ENCODE measurements at regions not wholly inside any gene's neighbourhood (a gene's known extent, or its start where the extent isn't known, plus 50 kb on each side); places are given as distances from the start of the nearest gene placed in this dataset.
"Not testable (repeated sequence)": the region's sequence is repeated elsewhere in the genome, so short reads cannot be mapped to it uniquely, and the experiment has no call there.

- not testable (repeated sequence) for H3K27me3 ChIP-seq (ENCODE audit: control insufficient read depth in 1 of 2, insufficient read depth in 2 of 2, low read length in 2 of 2); H3K4me1 ChIP-seq (ENCODE audit: control insufficient read depth in 2 of 2, insufficient read depth in 2 of 2, low read length in 1 of 2); H3K9me3 ChIP-seq (ENCODE audit: control insufficient read depth in 2 of 2, insufficient read depth in 1 of 2, low read depth in 1 of 2, low read length in 1 of 2); H3K4me3 ChIP-seq (ENCODE audit: low read depth in 1 of 2, low read length in 2 of 2); H3K36me3 ChIP-seq (ENCODE audit: control insufficient read depth in 2 of 2, insufficient read depth in 2 of 2, low read length in 1 of 2); H3K27ac ChIP-seq (ENCODE audit: low read depth in 2 of 2, low read length in 1 of 2)
- 53 to 55% methylated on average over 1 of the region's 1 CpG for WGBS, 2 donors
Measured at GRCh38 chr7:12022011-12022410, 189.1 kb upstream of the TMEM106B start.

- H3K4me3 ChIP-seq (ENCODE audit: low read depth in 1 of 2, low read length in 2 of 2) = no peak overlapping the region
- WGBS, 2 donors = 45 to 51% methylated on average over 1 of the region's 1 CpG
- H3K36me3 ChIP-seq (ENCODE audit: control insufficient read depth in 2 of 2, insufficient read depth in 2 of 2, low read length in 1 of 2) = no peaks in the 10 kb centered on the region
Measured at GRCh38 chr7:12025246-12025645, 185.8 kb upstream of the TMEM106B start.

GRCh38 chr7:12028508-12028907 lies 182.6 kb upstream of the TMEM106B start:
- Histone ChIP-seq H3K9me3 (ENCODE audit: control insufficient read depth in 2 of 2, insufficient read depth in 1 of 2, low read depth in 1 of 2, low read length in 1 of 2) (no peaks in the 10 kb centered on the region), H3K27ac (ENCODE audit: low read depth in 2 of 2, low read length in 1 of 2) (no peak overlapping the region), H3K36me3 (ENCODE audit: control insufficient read depth in 2 of 2, insufficient read depth in 2 of 2, low read length in 1 of 2) (no peaks in the 10 kb centered on the region), H3K4me1 (ENCODE audit: control insufficient read depth in 2 of 2, insufficient read depth in 2 of 2, low read length in 1 of 2) (no peaks in the 10 kb centered on the region), H3K4me3 (ENCODE audit: low read depth in 1 of 2, low read length in 2 of 2) (no peak overlapping the region), H3K27me3 (ENCODE audit: control insufficient read depth in 1 of 2, insufficient read depth in 2 of 2, low read length in 2 of 2) (no peaks in the 10 kb centered on the region)
- WGBS, 2 donors = 87% methylated on average over 1 of the region's 1 CpG

More at GRCh38 chr7:12025246-12025645, 185.8 kb upstream of the TMEM106B start:
- no peak overlapping the region for H3K27ac ChIP-seq (ENCODE audit: low read depth in 2 of 2, low read length in 1 of 2)
- no peaks in the 10 kb centered on the region for H3K4me1 ChIP-seq (ENCODE audit: control insufficient read depth in 2 of 2, insufficient read depth in 2 of 2, low read length in 1 of 2)
- no peaks in the 10 kb centered on the region for H3K27me3 ChIP-seq (ENCODE audit: control insufficient read depth in 1 of 2, insufficient read depth in 2 of 2, low read length in 2 of 2)
- H3K9me3 ChIP-seq (ENCODE audit: control insufficient read depth in 2 of 2, insufficient read depth in 1 of 2, low read depth in 1 of 2, low read length in 1 of 2) = no peaks in the 10 kb centered on the region

GRCh38 chr7:12030116-12030515 lies 181.0 kb upstream of the TMEM106B start:
- Histone ChIP-seq H3K27me3 (ENCODE audit: control insufficient read depth in 1 of 2, insufficient read depth in 2 of 2, low read length in 2 of 2) (no peaks in the 10 kb centered on the region), H3K9me3 (ENCODE audit: control insufficient read depth in 2 of 2, insufficient read depth in 1 of 2, low read depth in 1 of 2, low read length in 1 of 2) (no peaks in the 10 kb centered on the region), H3K36me3 (ENCODE audit: control insufficient read depth in 2 of 2, insufficient read depth in 2 of 2, low read length in 1 of 2) (no peaks in the 10 kb centered on the region), H3K4me3 (ENCODE audit: low read depth in 1 of 2, low read length in 2 of 2) (no peak overlapping the region), H3K4me1 (ENCODE audit: control insufficient read depth in 2 of 2, insufficient read depth in 2 of 2, low read length in 1 of 2) (no peaks in the 10 kb centered on the region), H3K27ac (ENCODE audit: low read depth in 2 of 2, low read length in 1 of 2) (no peak overlapping the region)
- WGBS, 2 donors = 70 to 76% methylated on average over 5 of the region's 5 CpGs

GRCh38 chr7:12031186-12031585 lies 179.9 kb upstream of the TMEM106B start:
- no peaks in the 10 kb centered on the region for H3K27me3 ChIP-seq (ENCODE audit: control insufficient read depth in 1 of 2, insufficient read depth in 2 of 2, low read length in 2 of 2)
- 66 to 84% methylated on average over 1 of the region's 1 CpG for WGBS, 2 donors
- no peak overlapping the region for H3K4me3 ChIP-seq (ENCODE audit: low read depth in 1 of 2, low read length in 2 of 2)

GRCh38 chr7:12031638-12032037 lies 179.5 kb upstream of the TMEM106B start:
- Histone ChIP-seq H3K27me3 (ENCODE audit: control insufficient read depth in 1 of 2, insufficient read depth in 2 of 2, low read length in 2 of 2) (no peaks in the 10 kb centered on the region), H3K4me1 (ENCODE audit: control insufficient read depth in 2 of 2, insufficient read depth in 2 of 2, low read length in 1 of 2) (no peaks in the 10 kb centered on the region), H3K4me3 (ENCODE audit: low read depth in 1 of 2, low read length in 2 of 2) (no peak overlapping the region), H3K36me3 (ENCODE audit: control insufficient read depth in 2 of 2, insufficient read depth in 2 of 2, low read length in 1 of 2) (no peaks in the 10 kb centered on the region), H3K27ac (ENCODE audit: low read depth in 2 of 2, low read length in 1 of 2) (no peak overlapping the region), H3K9me3 (ENCODE audit: control insufficient read depth in 2 of 2, insufficient read depth in 1 of 2, low read depth in 1 of 2, low read length in 1 of 2) (no peaks in the 10 kb centered on the region)

More at GRCh38 chr7:12031186-12031585, 179.9 kb upstream of the TMEM106B start:
- H3K9me3 ChIP-seq (ENCODE audit: control insufficient read depth in 2 of 2, insufficient read depth in 1 of 2, low read depth in 1 of 2, low read length in 1 of 2) = no peaks in the 10 kb centered on the region
- no peaks in the 10 kb centered on the region for H3K36me3 ChIP-seq (ENCODE audit: control insufficient read depth in 2 of 2, insufficient read depth in 2 of 2, low read length in 1 of 2)
- H3K4me1 ChIP-seq (ENCODE audit: control insufficient read depth in 2 of 2, insufficient read depth in 2 of 2, low read length in 1 of 2) = no peaks in the 10 kb centered on the region
- no peak overlapping the region for H3K27ac ChIP-seq (ENCODE audit: low read depth in 2 of 2, low read length in 1 of 2)

- H3K9me3 ChIP-seq (ENCODE audit: control insufficient read depth in 2 of 2, insufficient read depth in 1 of 2, low read depth in 1 of 2, low read length in 1 of 2) = no peaks in the 10 kb centered on the region
- H3K36me3 ChIP-seq (ENCODE audit: control insufficient read depth in 2 of 2, insufficient read depth in 2 of 2, low read length in 1 of 2) = no peaks in the 10 kb centered on the region
- 62 to 74% methylated on average over 1 of the region's 1 CpG for WGBS, 2 donors
- no peaks in the 10 kb centered on the region for H3K27me3 ChIP-seq (ENCODE audit: control insufficient read depth in 1 of 2, insufficient read depth in 2 of 2, low read length in 2 of 2)
- H3K27ac ChIP-seq (ENCODE audit: low read depth in 2 of 2, low read length in 1 of 2) = no peak overlapping the region
- H3K4me3 ChIP-seq (ENCODE audit: low read depth in 1 of 2, low read length in 2 of 2) = no peak overlapping the region
- no peaks in the 10 kb centered on the region for H3K4me1 ChIP-seq (ENCODE audit: control insufficient read depth in 2 of 2, insufficient read depth in 2 of 2, low read length in 1 of 2)
Measured at GRCh38 chr7:12032146-12032545, 178.9 kb upstream of the TMEM106B start.

DNA sequence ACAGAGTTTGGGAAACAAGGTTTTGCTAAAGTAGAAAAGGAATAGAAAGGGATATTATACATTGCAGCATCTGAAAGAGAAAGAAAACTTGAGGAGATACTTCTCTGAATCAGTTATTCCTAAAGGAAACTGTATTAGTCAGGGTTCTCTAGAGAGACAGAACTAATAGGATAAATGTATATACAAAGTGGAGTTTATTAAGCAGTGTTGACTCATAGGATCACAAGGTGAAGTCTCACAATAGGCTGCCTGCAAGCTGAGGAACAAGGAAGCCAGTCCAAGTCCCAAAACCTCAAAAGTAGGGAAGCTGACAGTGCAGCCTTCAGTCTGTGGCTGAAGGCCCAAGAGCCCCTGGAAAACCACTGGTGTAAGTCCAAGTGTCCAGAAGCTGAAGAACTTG lies 167.6 kb upstream of the TMEM106B start:
- H3K4me3 ChIP-seq (ENCODE audit: low read depth in 1 of 2, low read length in 2 of 2); H3K9me3 ChIP-seq (ENCODE audit: control insufficient read depth in 2 of 2, insufficient read depth in 1 of 2, low read depth in 1 of 2, low read length in 1 of 2); H3K27me3 ChIP-seq (ENCODE audit: control insufficient read depth in 1 of 2, insufficient read depth in 2 of 2, low read length in 2 of 2); H3K4me1 ChIP-seq (ENCODE audit: control insufficient read depth in 2 of 2, insufficient read depth in 2 of 2, low read length in 1 of 2); H3K27ac ChIP-seq (ENCODE audit: low read depth in 2 of 2, low read length in 1 of 2); H3K36me3 ChIP-seq (ENCODE audit: control insufficient read depth in 2 of 2, insufficient read depth in 2 of 2, low read length in 1 of 2): not testable (repeated sequence)

- WGBS, 2 donors = 95 to 97% methylated on average over 2 of the region's 2 CpGs
- Histone ChIP-seq H3K4me3 (ENCODE audit: low read depth in 1 of 2, low read length in 2 of 2) (no peak overlapping the region), H3K36me3 (ENCODE audit: control insufficient read depth in 2 of 2, insufficient read depth in 2 of 2, low read length in 1 of 2) (no peaks in the 10 kb centered on the region), H3K4me1 (ENCODE audit: control insufficient read depth in 2 of 2, insufficient read depth in 2 of 2, low read length in 1 of 2) (no peaks in the 10 kb centered on the region), H3K27ac (ENCODE audit: low read depth in 2 of 2, low read length in 1 of 2) (no peak overlapping the region), H3K9me3 (ENCODE audit: control insufficient read depth in 2 of 2, insufficient read depth in 1 of 2, low read depth in 1 of 2, low read length in 1 of 2) (peaks cover 0 to 6% of the 10 kb centered on the region in 2 donors), H3K27me3 (ENCODE audit: control insufficient read depth in 1 of 2, insufficient read depth in 2 of 2, low read length in 2 of 2) (no peaks in the 10 kb centered on the region)
Measured at GRCh38 chr7:12052211-12052610, 158.9 kb upstream of the TMEM106B start.

DNA sequence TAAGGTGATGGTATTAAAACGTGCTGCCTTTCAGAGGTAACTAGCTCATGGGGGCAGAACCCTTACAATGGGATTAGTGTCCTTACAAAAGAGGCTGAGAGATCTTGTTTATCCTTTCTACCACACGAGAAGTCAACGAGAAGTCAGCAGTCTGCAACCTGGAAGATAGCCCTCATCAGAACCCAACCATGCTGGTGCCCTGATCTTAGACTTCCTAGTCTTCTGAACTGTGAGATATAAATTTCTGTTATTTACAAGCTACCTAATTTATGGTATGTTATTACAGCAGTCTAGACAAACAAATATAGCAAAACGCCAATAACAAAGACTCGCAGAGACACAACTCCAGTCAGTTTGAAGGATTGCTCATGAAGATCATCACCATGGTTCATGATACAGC lies 157.5 kb upstream of the TMEM106B start:
- WGBS, 2 donors = 58 to 66% methylated on average over 5 of the region's 5 CpGs
- Histone ChIP-seq H3K27ac (ENCODE audit: low read depth in 2 of 2, low read length in 1 of 2) (no peak overlapping the region), H3K4me1 (ENCODE audit: control insufficient read depth in 2 of 2, insufficient read depth in 2 of 2, low read length in 1 of 2) (no peaks in the 10 kb centered on the region), H3K27me3 (ENCODE audit: control insufficient read depth in 1 of 2, insufficient read depth in 2 of 2, low read length in 2 of 2) (no peaks in the 10 kb centered on the region), H3K9me3 (ENCODE audit: control insufficient read depth in 2 of 2, insufficient read depth in 1 of 2, low read depth in 1 of 2, low read length in 1 of 2) (peaks cover 0 to 6% of the 10 kb centered on the region in 2 donors), H3K36me3 (ENCODE audit: control insufficient read depth in 2 of 2, insufficient read depth in 2 of 2, low read length in 1 of 2) (no peaks in the 10 kb centered on the region), H3K4me3 (ENCODE audit: low read depth in 1 of 2, low read length in 2 of 2) (no peak overlapping the region)
